ENCODE measurements at regions not wholly inside any gene's neighbourhood (a gene's known extent, or its start where the extent isn't known, plus 50 kb on each side); places are given as distances from the start of the nearest gene placed in this dataset.

DNA sequence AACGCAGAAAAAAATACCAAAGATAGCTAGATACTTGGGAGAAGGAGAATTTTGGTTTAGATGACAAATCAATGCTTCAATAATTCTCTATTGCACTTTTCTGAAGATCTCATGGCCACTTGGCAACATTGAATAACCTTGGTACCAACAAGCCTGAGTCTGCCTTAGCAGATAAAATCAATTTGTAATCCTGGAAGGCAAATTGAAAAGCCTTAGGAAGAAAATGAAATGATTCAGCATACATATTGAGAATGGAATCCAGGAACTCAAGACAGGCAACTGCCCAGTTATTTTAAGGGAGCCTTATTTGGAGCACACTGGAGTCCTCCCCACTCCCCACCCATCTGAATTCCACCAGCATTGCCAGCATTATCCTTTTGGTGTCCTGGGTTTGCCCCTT, 109.3 kb upstream of the SOX9 start:
- Histone ChIP-seq H3K9me3 (ENCODE audit: low read length) (no peaks in the 10 kb centered on the region), H2AFZ (ENCODE audit: low read depth, low read length) (no peak overlapping the region), H3K4me1 (ENCODE audit: insufficient read depth, low read length) (no peaks in the 10 kb centered on the region), H3K36me3 (ENCODE audit: insufficient read depth, low read length) (no peaks in the 10 kb centered on the region), H3K4me3 (ENCODE audit: low read length) (no peak overlapping the region), H3K27me3 (ENCODE audit: insufficient read depth, low read length) (no peaks in the 10 kb centered on the region)

GRCh38 chr17:72021417-72022041, 99.3 kb upstream of the SOX9 start:
- no peaks in the 10 kb centered on the region for H3K36me3 ChIP-seq (ENCODE audit: insufficient read depth, low read length)
- no peaks in the 10 kb centered on the region for H3K9me3 ChIP-seq (ENCODE audit: low read length)
- H3K4me1 ChIP-seq (ENCODE audit: insufficient read depth, low read length), result no peaks in the 10 kb centered on the region
- H2AFZ ChIP-seq (ENCODE audit: low read depth, low read length), result no peak overlapping the region
- no peaks in the 10 kb centered on the region for H3K27me3 ChIP-seq (ENCODE audit: insufficient read depth, low read length)
- H3K4me3 ChIP-seq (ENCODE audit: low read length), result no peak overlapping the region

DNA sequence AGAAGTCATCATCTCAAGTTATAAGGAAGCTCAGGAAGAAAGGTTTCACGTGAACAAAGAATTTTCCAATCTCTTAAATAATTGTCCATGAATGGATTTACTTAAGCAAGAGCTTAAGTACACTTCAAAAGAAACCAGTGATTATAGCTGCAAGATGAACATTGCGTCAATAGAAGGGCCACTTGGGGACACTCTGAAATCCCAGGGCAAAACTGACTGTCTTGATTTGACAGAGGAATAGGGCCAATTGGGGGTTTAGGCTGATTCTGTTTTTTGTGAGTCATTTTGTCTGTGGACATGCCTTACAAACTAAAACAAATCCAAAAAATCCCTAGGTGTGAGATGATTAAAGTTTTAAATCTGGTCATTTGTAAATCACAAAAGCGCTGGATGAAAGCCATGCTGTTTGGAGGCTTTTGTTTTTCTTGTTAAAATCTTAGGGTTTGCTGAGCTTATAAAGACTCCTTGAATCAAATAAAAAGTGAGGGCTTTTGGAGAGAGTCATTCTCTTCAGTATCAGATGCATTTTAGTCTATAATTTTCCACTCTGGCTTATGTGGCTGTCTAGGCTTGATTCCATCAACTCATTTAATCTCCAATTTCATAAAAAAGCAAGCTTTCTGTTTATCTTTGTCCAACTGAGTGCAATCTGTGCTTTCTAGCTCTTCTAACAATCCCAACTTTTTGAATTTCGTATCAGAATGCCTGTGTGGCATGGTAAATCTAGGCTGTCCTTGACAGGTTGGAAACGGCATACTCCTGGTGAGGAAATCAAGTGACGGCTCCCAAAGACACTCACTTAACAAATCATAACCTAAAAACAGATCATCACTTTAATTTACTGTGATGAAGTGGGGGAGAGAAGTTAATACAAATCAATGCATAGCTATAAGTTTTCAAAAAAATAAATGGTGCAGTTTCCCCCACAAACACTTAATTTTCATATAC, 98.2 kb upstream of the SOX9 start:
- Histone ChIP-seq H3K9me3 (ENCODE audit: low read length) (no peaks in the 10 kb centered on the region), H3K4me1 (ENCODE audit: insufficient read depth, low read length) (no peaks in the 10 kb centered on the region), H2AFZ (ENCODE audit: low read depth, low read length) (no peak overlapping the region), H3K27me3 (ENCODE audit: insufficient read depth, low read length) (no peaks in the 10 kb centered on the region), H3K36me3 (ENCODE audit: insufficient read depth, low read length) (no peaks in the 10 kb centered on the region), H3K4me3 (ENCODE audit: low read length) (no peak overlapping the region)

GRCh38 chr17:72024457-72024856, 96.4 kb upstream of the SOX9 start:
- Histone ChIP-seq H3K9me3 (ENCODE audit: low read length) (no peaks in the 10 kb centered on the region), H3K27me3 (ENCODE audit: insufficient read depth, low read length) (no peaks in the 10 kb centered on the region), H3K4me3 (ENCODE audit: low read length) (no peak overlapping the region)

GRCh38 chr17:72025113-72025512, 95.7 kb upstream of the SOX9 start:
- Histone ChIP-seq H3K9me3 (ENCODE audit: low read length) (no peaks in the 10 kb centered on the region), H3K36me3 (ENCODE audit: insufficient read depth, low read length) (no peaks in the 10 kb centered on the region), H3K27me3 (ENCODE audit: insufficient read depth, low read length) (no peaks in the 10 kb centered on the region), H3K4me1 (ENCODE audit: insufficient read depth, low read length) (no peaks in the 10 kb centered on the region), H3K4me3 (ENCODE audit: low read length) (no peak overlapping the region), H2AFZ (ENCODE audit: low read depth, low read length) (no peak overlapping the region)

More at GRCh38 chr17:72024457-72024856, 96.4 kb upstream of the SOX9 start:
- H2AFZ ChIP-seq (ENCODE audit: low read depth, low read length), result no peak overlapping the region
- H3K4me1 ChIP-seq (ENCODE audit: insufficient read depth, low read length), result no peaks in the 10 kb centered on the region
- H3K36me3 ChIP-seq (ENCODE audit: insufficient read depth, low read length), result no peaks in the 10 kb centered on the region

GRCh38 chr17:72030067-72030899, 90.5 kb upstream of the SOX9 start:
- Histone ChIP-seq H3K4me1 (ENCODE audit: insufficient read depth, low read length) (no peaks in the 10 kb centered on the region), H3K9me3 (ENCODE audit: low read length) (no peaks in the 10 kb centered on the region)

GRCh38 chr17:72031219-72031884, 89.5 kb upstream of the SOX9 start:
- Histone ChIP-seq H3K4me3 (ENCODE audit: low read length) (no peak overlapping the region), H3K36me3 (ENCODE audit: insufficient read depth, low read length) (no peaks in the 10 kb centered on the region), H3K9me3 (ENCODE audit: low read length) (no peaks in the 10 kb centered on the region), H2AFZ (ENCODE audit: low read depth, low read length) (peak overlapping the region; percentile 75), H3K4me1 (ENCODE audit: insufficient read depth, low read length) (no peaks in the 10 kb centered on the region), H3K27me3 (ENCODE audit: insufficient read depth, low read length) (no peaks in the 10 kb centered on the region)

More at GRCh38 chr17:72030067-72030899, 90.5 kb upstream of the SOX9 start:
- no peaks in the 10 kb centered on the region for H3K27me3 ChIP-seq (ENCODE audit: insufficient read depth, low read length)
- H2AFZ ChIP-seq (ENCODE audit: low read depth, low read length), result peak overlapping the region; percentile 75
- peak overlapping the region; percentile 52 for H3K4me3 ChIP-seq (ENCODE audit: low read length)
- no peaks in the 10 kb centered on the region for H3K36me3 ChIP-seq (ENCODE audit: insufficient read depth, low read length)

DNA sequence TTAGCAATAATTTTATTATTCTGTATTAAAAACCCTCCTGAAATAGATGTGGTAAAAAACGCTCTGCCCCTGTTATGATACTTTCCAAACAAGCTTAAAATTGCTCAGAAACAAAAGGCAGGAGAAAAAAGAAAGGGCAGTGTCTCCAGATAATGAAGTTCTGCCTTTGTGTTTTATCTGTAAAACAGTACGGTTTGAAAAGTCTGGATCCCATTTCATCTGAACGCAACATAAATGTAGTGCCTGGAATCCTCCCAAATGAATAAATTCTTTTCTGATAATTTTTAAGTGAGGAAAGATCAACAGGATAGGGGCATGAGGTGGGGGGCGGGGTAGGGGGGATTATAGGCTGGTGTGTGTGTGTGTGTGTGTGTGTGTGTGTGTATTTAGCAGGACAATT, 87.5 kb upstream of the SOX9 start:
- Histone ChIP-seq H3K36me3 (ENCODE audit: insufficient read depth, low read length) (no peaks in the 10 kb centered on the region), H3K9me3 (ENCODE audit: low read length) (no peaks in the 10 kb centered on the region), H2AFZ (ENCODE audit: low read depth, low read length) (no peak overlapping the region), H3K4me1 (ENCODE audit: insufficient read depth, low read length) (no peaks in the 10 kb centered on the region), H3K27me3 (ENCODE audit: insufficient read depth, low read length) (no peaks in the 10 kb centered on the region), H3K4me3 (ENCODE audit: low read length) (no peak overlapping the region)

GRCh38 chr17:72034000-72034399, 86.8 kb upstream of the SOX9 start:
- Histone ChIP-seq H3K4me3 (ENCODE audit: low read length) (no peak overlapping the region), H2AFZ (ENCODE audit: low read depth, low read length) (no peak overlapping the region), H3K27me3 (ENCODE audit: insufficient read depth, low read length) (no peaks in the 10 kb centered on the region)

DNA sequence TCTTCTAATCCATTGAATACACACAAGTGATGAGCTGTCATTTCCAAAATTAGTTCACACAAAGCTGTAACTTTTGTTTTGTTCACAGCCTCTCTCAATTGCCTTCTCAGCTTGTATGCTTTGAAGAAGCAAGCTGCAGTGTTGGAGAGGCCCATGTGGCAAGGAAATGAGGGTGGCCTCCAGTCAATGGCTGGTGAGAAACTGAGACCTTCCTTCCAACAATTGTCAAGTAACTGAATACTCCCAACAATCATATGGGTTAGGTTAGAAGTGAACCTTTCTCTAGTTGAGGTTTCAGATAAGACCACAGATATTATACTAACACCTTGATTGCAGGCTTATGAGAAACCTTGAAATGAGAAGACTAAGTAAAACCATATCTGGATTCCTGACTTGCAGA, 82.4 kb upstream of the SOX9 start:
- H3K4me1 ChIP-seq (ENCODE audit: insufficient read depth, low read length), result no peaks in the 10 kb centered on the region
- H3K9me3 ChIP-seq (ENCODE audit: low read length), result no peaks in the 10 kb centered on the region
- H3K27me3 ChIP-seq (ENCODE audit: insufficient read depth, low read length), result no peaks in the 10 kb centered on the region
- H3K36me3 ChIP-seq (ENCODE audit: insufficient read depth, low read length), result no peaks in the 10 kb centered on the region
- H2AFZ ChIP-seq (ENCODE audit: low read depth, low read length), result no peak overlapping the region
- no peak overlapping the region for H3K4me3 ChIP-seq (ENCODE audit: low read length)

More at GRCh38 chr17:72034000-72034399, 86.8 kb upstream of the SOX9 start:
- no peaks in the 10 kb centered on the region for H3K4me1 ChIP-seq (ENCODE audit: insufficient read depth, low read length)
- H3K9me3 ChIP-seq (ENCODE audit: low read length), result no peaks in the 10 kb centered on the region
- H3K36me3 ChIP-seq (ENCODE audit: insufficient read depth, low read length), result no peaks in the 10 kb centered on the region

GRCh38 chr17:72039490-72039889, 81.3 kb upstream of the SOX9 start:
- Histone ChIP-seq H3K9me3 (ENCODE audit: low read length) (no peaks in the 10 kb centered on the region), H2AFZ (ENCODE audit: low read depth, low read length) (no peak overlapping the region), H3K4me1 (ENCODE audit: insufficient read depth, low read length) (no peaks in the 10 kb centered on the region), H3K27me3 (ENCODE audit: insufficient read depth, low read length) (no peaks in the 10 kb centered on the region), H3K36me3 (ENCODE audit: insufficient read depth, low read length) (no peaks in the 10 kb centered on the region), H3K4me3 (ENCODE audit: low read length) (no peak overlapping the region)

DNA sequence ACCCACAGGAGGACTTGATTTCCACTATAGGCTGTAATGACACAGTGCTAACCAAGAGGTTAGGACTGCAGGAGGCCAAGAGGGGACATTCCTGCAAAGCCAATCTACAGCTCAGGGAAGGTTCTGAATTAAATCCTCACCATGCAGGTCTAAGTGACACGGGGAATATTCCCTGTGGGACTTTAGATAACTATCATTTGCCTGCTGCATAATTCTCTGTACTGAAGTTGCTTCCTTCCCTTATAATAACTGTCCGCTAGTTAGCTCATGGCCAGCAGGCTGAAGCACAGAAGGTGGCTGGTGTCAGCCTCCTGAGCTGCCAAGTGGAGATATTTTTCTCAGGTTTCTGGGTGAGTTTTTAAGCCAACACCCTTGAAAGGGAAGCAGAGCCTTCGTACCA, 74.6 kb upstream of the SOX9 start:
- Histone ChIP-seq H3K27me3 (ENCODE audit: insufficient read depth, low read length) (no peaks in the 10 kb centered on the region), H3K36me3 (ENCODE audit: insufficient read depth, low read length) (no peaks in the 10 kb centered on the region), H3K4me1 (ENCODE audit: insufficient read depth, low read length) (no peaks in the 10 kb centered on the region), H2AFZ (ENCODE audit: low read depth, low read length) (no peak overlapping the region), H3K9me3 (ENCODE audit: low read length) (no peaks in the 10 kb centered on the region), H3K4me3 (ENCODE audit: low read length) (no peak overlapping the region)
